Uterus (tissue), 2 donors: ENCODE measurements at regions not wholly inside any gene's neighbourhood (a gene's known extent, or its start where the extent isn't known, plus 50 kb on each side); places are given as distances from the start of the nearest gene placed in this dataset.

Experiments used
- POLR2A ChIP-seq, 2 donors: fragments of 450-650 bp; IDR thresholded peaks; one replicate each; pipeline ENCODE4 v1.6.1; 2016; ENCODE audit warnings: antibody characterized with exemption in 2 of 2, mild to moderate bottlenecking in 1 of 2, moderate library complexity in 1 of 2
- TF ChIP-seq, protein P1 (sequence below), 4 experiments: fragments of 200-600 bp in 2 of 4; fragments of 450-650 bp in 2 of 4; sonication (generic) in 2 of 4; IDR thresholded peaks; one replicate each; pipeline ENCODE4 v1.5.1; 2016 to 2019; ENCODE audit warnings: antibody characterized with exemption in 4 of 4, mild to moderate bottlenecking in 2 of 4, moderate library complexity in 1 of 4

DNA sequence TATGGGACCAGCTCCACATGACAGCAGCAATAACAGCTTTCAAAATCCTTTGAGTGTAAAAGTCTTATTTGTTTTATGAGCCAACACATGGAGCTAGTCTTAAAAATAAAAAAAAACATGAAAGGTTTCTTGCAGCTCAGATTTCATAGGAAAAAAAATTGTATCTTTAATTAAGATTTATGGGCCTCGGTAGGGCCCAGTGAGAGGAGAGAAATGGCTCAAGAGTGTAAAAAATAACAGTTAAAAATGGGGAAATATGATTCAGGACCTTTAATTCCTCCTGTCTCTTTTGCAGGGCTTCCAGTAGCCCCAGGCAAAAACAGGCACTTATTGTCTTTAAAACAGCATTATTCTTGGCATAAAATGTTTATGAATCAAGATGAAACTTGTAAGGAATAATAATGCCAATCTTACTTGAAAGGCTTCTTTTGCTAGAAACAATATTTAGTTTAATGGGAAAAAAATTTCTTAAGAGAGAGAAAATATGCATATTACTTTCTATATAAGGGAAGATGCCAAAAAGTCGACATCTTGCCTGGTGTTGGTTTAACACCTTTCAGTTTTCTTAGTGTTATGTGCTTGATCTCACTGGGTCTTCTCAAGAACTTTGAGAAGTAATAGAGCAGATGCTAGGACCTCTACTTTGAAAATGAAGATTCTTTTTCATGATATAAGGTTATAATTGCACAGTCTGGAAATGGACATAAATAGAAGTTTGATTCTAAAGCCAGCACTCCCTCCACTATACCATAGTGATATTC lies 71.3 kb upstream of the SETBP1 start:
- TF ChIP-seq, protein P1, sequence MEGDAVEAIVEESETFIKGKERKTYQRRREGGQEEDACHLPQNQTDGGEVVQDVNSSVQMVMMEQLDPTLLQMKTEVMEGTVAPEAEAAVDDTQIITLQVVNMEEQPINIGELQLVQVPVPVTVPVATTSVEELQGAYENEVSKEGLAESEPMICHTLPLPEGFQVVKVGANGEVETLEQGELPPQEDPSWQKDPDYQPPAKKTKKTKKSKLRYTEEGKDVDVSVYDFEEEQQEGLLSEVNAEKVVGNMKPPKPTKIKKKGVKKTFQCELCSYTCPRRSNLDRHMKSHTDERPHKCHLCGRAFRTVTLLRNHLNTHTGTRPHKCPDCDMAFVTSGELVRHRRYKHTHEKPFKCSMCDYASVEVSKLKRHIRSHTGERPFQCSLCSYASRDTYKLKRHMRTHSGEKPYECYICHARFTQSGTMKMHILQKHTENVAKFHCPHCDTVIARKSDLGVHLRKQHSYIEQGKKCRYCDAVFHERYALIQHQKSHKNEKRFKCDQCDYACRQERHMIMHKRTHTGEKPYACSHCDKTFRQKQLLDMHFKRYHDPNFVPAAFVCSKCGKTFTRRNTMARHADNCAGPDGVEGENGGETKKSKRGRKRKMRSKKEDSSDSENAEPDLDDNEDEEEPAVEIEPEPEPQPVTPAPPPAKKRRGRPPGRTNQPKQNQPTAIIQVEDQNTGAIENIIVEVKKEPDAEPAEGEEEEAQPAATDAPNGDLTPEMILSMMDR (IDR thresholded peaks at IDR 0.05) = no peak
- TF ChIP-seq POLR2A (IDR thresholded peaks at IDR 0.05) = no peak
